ENCODE measurements at regions not wholly inside any gene's neighbourhood (a gene's known extent, or its start where the extent isn't known, plus 50 kb on each side); places are given as distances from the start of the nearest gene placed in this dataset.

GRCh38 chr6:105991561-105992314 lies 94.4 kb upstream of the PRDM1 start:
- no peak for DNase-seq (ENCODE audit: low read depth in 2 of 2)

GRCh38 chr6:105990151-105990550 lies 96.0 kb upstream of the PRDM1 start:
- DNase-seq (ENCODE audit: low read depth in 2 of 2), result no peak

DNA sequence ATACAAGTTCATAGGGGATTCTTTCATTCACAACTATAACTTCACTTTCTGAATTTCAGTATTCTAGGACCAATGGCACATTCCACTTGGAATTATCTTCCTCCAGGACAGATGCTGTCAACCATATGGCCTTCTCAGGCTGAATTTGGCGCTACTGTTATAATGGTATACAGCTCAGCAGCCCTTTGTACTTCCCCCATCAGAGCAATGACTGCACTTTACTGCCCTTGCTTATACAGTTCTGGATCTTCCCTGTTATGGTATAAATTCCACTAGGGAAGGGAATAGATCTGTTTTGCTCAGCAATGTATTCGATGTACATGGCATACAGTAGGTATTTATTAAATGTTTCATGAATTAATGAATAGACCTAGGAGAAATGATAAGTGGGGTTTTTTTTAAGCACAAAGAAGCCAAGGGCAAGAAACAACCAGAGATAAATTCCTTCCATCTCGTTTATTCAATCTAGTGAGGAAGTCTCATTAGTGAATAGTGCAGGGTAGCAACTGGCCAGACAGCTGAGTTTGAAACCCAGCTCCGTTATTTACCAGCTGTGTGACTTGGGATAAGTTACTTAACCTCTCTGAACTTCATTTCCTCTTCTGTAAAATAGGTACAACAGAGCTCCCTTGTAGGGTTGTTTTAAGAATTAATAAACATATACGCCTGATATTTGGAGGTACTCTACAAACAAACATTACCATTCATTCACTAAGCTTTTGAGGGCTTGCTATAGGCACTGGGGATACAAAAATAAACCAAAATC lies 97.1 kb upstream of the PRDM1 start:
- no peak for DNase-seq (ENCODE audit: low read depth in 2 of 2)

- DNase-seq (ENCODE audit: low read depth in 2 of 2), result no peak
These were observed 97.8 kb upstream of the PRDM1 start for GRCh38 chr6:105988321-105988720.

- DNase-seq (ENCODE audit: low read depth in 2 of 2), result no peak
These were observed 98.6 kb upstream of the PRDM1 start for GRCh38 chr6:105987516-105987915.

DNA sequence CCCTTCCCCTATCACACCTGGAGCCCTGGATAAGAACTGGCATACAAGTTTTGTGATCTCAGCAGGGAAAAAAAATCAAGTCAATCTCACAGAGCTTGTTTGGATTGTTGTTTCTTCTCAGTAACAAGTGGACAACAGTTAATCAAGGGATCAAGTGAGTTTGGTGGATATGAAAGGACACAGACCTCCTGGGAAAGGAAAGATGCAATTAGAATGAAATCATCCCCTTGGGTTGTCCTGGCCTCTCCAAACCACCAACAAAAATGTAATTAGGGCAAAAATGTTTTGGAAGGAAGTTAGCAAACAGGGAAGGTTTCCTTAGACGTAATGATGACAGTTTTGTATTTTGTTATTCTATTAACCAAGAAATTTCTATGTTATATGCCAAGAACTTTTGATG lies 99.1 kb upstream of the PRDM1 start:
- DNase-seq (ENCODE audit: low read depth in 2 of 2), result no peak

- DNase-seq (ENCODE audit: low read depth in 2 of 2), result no peak
These were observed 100.1 kb upstream of the PRDM1 start for GRCh38 chr6:105985816-105986632.

GRCh38 chr6:105985098-105985815 lies 100.9 kb upstream of the PRDM1 start:
- DNase-seq (ENCODE audit: low read depth in 2 of 2), result no peak

- no peak for DNase-seq (ENCODE audit: low read depth in 2 of 2)
These were observed 102.4 kb upstream of the PRDM1 start for GRCh38 chr6:105983763-105984162.

DNA sequence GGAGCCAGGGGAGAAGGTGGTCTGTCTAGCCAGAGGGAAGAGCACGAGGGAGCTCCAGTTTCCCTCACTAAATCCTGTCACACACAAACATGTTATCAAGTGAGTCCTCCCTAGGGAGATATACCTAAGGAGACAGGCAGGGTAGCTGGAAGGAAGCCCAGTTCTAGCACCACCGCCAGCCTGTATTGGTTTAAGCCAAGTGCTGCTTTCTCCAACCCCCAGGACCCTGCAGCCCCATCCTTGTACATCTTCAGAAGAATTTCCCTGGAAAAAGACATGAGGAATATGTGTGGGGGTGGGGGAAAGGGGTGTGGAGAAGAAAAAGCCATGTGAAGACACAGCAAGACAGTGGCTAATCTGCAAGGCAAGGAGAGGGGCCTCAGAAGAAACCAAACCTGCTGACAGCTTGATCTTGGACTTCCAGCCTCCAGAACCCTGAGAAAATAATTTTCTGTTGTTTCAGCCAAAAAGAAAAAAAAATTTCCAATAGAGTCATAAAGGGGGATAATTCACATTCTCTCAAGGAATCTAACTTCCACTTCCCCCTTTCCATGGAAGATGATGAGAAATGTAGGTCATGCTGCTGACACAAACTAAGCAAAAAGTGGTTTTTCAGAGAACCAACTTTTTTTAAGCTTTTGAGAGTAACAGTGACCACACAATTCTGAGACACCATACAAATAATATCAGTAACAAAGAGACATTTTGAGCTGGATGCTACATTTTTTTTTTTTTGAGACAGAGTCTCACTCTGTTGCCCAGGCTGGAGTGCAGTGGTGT lies 103.2 kb upstream of the PRDM1 start:
- DNase-seq (ENCODE audit: low read depth in 2 of 2), result no peak

DNA sequence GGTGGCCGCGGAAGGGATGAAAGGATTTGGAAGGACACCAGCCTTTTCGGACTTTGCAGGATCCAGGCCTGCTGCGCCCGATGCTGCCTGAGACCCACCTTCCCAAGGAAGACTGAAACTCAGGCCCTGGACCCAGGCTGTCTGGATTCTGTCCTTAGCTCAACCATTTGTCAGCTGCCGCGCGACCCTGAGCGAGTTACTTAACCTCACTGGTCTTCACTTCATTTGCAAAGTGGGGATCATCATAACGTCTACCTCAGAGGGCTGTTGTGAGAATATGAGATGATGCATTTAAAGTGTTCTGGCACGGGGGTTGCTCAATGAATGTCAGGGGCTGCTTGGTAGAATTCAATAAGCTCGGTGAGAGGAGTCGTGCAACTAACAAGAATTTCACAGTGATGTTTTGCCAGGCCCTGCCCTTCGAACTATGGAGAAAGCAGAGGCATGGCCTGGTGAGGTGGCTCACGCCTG lies 104.2 kb upstream of the PRDM1 start:
- DNase-seq (ENCODE audit: low read depth in 2 of 2), result no peak

DNA sequence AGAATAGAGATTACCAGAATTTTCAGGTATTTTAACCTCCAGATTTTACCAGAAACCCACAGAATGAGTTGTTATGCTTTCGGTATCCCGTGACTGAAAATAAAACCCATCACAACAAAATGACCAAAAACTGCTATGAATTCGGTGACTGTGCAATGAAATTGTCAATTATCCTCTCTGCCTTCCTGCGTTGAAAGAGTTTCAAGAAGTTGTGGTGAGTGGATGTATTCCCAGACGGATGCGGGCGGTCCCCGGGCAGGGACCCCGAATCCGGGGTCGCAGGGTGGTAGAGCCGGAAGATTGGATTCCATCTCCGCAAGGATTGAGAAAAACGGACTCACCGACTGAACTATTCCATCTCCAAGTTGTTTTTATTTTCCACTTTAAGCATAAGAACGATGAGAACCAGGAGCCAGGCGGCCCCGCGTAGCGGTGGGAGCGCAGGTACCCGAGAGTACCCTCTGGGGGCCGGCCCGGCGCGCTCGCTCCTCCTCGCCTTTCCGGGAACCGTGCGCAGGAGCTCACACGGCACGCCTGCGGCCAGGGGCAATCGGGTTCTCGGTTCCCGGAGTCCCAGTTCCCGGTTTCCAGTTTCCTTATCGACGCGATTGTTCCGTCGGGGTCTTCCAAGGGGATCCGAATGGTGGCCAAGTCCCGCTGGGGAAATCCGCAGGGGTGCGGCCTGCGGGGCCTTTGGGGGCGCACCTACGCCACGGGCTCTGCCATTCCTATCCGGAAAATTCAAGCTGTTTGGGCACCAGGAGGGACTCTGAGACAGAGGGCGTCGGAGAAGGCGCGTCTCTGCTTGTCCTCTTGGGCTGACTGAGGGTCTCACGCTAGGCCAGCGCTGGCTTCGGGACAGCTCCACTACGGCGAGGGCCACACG lies 104.9 kb upstream of the PRDM1 start:
- DNase-seq (ENCODE audit: low read depth in 2 of 2), result no peak

DNA sequence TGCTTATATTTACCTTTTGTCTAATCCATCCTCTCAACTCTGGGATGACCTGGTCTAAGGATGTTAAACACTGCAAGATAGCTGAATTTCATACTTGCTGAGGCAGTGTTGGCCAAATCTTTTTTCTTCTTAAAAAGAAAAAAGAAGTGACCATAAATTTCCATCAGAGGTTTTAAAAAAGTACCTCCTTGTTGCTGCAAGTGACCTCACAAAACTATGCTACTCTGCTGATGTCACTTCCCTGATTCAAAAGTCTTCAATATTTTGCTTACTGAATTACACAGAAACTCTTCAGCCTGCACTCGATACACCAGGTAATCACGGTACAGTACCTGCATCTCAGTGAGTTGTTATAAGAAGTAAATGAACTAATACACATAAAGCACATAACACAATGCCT lies 107.2 kb upstream of the PRDM1 start:
- no peak for DNase-seq (ENCODE audit: low read depth in 2 of 2)

DNA sequence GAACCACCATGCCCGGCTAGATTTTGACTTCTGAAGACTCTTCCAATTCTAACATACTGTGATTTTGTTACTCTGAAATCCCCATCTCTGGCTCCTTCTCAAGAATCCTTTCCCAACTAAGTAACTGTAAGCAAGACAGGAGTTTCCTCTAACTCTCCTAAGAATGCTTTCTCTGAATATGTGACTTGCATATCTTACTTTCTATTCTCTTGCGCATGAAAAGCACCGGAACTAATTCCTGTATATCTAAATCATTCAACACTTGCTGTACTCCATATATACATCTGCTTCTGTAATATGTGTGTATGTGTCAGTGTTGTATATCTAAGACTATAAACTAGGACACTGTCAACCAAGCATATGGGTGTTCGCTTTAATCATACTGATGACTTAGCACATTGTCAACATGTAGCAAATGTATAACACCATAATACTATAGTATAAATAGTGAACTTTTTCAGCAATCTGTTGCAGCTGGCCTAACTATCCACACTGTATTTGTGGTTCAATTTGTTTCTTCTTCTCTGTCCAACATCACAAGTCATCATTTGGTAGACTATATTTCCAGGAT lies 108.1 kb upstream of the PRDM1 start:
- DNase-seq (ENCODE audit: low read depth in 2 of 2), result no peak

GRCh38 chr6:105974986-105975385 lies 111.2 kb upstream of the PRDM1 start:
- no peak for DNase-seq (ENCODE audit: low read depth in 2 of 2)

- DNase-seq (ENCODE audit: low read depth in 2 of 2), result no peak
These were observed 113.7 kb upstream of the PRDM1 start for GRCh38 chr6:105972440-105972839.

DNA sequence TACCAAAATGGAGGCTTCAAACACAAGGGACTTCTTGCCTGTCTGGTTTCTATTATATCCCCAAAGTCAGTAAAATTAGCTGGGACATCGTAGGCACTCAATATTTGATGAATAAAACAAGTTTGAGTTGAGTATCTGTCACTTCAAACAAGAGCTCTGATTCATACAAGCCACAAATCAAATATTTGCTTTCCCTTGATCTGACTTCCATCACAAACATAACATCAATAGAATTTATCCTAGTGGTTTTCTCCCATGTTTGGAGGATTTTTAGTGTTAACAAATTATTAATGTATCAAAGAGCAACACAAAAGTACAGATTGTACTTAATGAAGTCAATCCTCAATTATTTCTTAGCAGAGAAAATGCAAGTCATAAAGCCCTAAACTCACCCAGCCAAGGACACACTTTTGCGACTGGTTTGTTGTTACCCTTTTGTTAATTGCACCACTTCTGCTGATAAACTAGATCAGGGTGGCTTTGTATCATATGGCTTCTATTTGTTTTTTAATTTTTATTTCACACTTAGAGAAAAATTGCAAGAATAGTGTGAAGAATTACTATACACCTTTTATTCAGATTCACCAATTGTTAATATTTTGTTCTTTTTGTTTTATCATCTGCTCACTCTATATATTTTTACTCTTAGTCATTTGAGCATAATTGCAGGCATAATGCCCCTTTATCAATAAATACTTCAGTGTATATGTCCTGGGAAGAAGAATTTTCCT lies 117.4 kb upstream of the PRDM1 start:
- no peak for DNase-seq (ENCODE audit: low read depth in 2 of 2)

DNA sequence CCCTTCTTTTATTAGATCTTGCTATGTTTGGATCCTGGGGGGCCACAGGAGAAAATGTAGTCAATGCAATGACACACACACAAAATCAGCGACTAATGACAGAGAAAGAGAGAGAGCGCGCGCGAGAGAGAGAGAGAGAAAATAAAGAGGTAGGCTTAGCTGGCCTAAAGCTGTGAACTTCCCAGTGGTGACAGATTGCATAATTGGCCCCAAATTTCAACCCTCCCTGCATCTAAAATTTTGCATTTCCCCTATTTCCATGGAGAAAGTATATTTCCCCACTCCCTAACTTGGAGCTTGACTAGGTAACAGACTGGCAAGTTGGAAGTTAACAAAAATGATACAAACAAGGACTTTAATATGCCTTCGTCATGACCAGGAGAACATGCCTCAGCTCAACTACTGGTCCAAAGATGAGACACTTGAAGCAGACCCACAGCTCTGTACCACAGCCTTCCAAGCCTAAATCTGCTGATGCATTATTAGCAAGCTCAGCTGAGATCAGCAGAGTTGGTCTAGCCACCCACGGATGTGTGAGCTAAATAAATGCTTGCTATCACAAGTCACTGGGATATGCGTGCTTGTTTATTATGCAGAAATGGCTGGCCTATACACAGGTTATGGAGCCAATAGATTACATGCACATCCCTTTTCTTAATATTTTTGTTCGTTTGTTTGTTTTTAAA lies 118.1 kb upstream of the PRDM1 start:
- DNase-seq (ENCODE audit: low read depth in 2 of 2), result no peak

Measured in stimulated activated CD8-positive, alpha-beta memory T cell treated with anti-CD3 and anti-CD28 coated beads, Interleukin-2, amount 100 ng/mL, for 48 hours (primary cell).